HG02623 (cell line): ENCODE measurements at regions not wholly inside any gene's neighbourhood (a gene's known extent, or its start where the extent isn't known, plus 50 kb on each side); places are given as distances from the start of the nearest gene placed in this dataset.

ENCODE experiments used
- ATAC-seq: cut with Tn5 transposase; IDR thresholded peaks from one replicate; pipeline ENCODE4 v1.9.1; 2021; ENCODE audit warnings: moderate library complexity; ENCODE audit not compliant: unreplicated experiment

GRCh38 chr18:47418746-47419145 is 167.3 kb upstream of the SKOR2 start:
- ATAC-seq: no peak

GRCh38 chr18:47417807-47418206 is 166.3 kb upstream of the SKOR2 start:
- ATAC-seq: no peak

GRCh38 chr18:47415881-47416280 is 164.4 kb upstream of the SKOR2 start:
- ATAC-seq: no peak

GRCh38 chr18:47413327-47413726 is 161.9 kb upstream of the SKOR2 start:
- ATAC-seq: no peak

DNA sequence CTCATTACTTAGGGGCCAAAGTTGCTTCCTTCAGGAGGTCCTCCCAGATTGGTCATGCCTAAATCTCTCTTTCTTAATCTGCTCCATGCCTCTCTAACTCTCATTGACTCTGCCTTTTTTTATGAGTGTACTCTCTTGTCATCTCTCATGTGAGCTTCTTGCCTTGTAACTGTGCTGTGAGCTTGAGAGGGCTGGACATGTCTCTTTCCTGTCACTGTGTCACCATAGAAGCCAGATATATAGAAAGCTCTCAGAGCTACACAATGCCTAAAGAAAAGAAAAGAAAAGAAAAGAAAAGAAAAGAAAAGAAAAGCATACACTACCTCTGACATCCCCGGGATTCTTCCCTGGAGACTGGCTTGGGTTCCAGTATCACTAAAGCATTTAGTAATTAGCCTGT is 161.5 kb upstream of the SKOR2 start:
- ATAC-seq: no peak

DNA sequence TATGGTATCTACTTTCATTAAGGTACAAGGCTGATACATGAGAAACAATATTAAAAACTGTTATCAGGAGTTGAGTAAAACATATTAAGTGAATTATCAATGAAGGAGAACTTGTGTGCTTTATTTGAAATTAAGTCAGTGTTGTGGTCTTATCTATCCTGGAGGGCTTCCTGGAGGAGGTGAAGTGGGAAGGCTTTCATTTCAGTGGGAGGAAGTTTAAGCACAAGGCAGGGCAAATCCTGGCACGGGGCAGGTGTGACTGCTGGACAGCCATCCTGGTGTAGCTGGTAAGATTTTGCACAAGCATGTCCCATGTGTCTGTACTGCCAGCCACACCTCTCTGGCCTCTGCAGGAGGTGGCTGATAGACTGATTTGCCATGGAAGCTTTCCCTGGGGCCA is 159.7 kb upstream of the SKOR2 start:
- no peak for ATAC-seq

GRCh38 chr18:47410139-47410538 is 158.7 kb upstream of the SKOR2 start:
- no peak for ATAC-seq

DNA sequence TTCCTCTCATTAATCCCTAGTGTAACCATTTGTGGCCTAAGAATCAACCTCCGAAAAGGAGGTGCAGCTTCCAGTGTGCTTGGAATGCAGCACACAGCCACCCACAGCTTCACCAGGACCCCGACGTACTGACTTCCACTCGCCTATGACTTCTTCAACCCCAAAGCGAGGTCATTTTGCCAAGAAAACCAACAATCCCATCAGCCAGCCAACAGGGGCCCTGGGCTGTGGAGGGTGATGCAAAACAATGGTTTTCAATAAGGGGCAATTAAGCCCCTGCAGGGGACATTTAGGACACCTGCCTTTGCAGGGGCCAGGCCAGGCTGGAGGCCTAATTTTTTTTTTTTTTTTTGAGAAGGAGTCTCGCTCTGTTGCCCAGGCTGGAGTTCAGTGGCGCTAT is 158.1 kb upstream of the SKOR2 start:
- ATAC-seq: no peak

- no peak for ATAC-seq
These were observed 156.3 kb upstream of the SKOR2 start for GRCh38 chr18:47407736-47408135.

DNA sequence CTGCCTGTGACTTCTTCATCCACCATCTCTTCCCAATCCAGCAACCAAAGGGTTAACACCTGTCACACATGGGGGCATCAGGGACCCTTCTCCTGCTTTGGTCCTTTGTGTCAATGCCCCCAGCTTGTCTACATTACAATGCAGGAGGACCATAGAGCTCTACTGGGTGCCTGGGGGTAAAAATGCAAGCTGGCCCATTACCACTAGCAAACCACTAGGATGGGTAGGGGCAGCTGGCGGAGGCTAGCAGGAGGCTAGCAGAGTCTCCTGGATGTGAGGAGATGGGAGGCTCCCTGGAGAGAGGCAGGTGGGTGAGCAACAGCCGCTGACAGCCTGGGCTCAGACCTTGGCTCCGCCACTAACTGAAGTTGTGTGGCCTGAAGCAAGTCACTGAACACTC is 153.4 kb upstream of the SKOR2 start:
- no peak for ATAC-seq

DNA sequence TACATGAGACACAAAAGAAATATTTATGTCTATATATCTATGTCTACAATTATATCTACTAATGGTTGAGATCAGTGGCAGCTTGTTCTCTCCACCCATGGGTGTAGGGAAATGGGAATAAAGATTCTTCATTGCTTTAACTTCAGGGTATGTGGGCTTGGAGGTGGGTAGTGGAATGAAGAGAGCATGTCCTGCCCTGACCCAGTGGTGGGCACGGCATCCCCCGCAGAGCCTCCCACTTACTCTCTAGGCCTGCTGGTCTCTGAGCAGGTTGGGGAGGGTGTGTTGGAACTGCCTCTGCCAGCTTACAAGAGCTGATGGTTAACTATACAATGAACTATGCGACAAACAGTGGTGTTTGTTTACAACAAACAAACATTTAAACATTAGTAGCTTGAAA is 152.5 kb upstream of the SKOR2 start:
- ATAC-seq: no peak

DNA sequence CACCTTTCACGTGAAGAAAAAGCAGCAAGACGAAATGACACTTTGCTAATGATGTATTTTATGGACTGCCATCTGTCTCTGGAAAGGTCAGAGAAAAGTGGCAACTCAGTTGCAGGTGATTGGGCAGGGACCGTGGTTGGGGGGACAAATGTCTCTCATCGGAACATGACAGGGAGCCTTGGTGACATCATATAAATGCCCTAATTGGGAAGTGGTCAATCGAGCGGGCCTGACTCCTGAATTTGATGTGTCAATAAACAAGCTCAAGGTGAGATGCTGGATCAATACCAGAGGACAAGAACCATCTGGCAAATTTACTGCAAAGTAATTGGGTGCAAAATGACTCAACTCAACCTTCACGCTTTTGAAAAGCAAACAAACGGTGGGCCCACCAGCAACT is 151.9 kb upstream of the SKOR2 start:
- ATAC-seq: no peak

DNA sequence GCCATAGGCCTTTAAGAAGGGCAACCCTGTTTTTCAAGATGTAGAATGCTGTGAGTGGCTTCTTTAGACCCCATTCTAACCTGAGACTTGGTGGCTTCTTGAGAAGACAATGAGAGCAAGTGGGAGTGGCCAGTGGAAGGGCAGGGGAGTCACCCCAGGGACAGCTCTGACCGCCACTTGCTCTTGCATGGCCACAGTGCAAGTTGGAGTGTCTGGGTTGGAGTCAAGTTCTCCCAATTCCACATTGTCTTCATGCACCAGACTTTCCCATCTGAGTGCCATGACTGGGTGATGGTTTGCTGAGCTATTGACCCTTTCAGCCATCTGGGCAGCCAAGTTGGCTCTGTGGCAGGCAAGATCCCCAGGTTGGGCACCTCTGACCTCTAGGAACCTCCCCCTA is 148.0 kb upstream of the SKOR2 start:
- no peak for ATAC-seq

DNA sequence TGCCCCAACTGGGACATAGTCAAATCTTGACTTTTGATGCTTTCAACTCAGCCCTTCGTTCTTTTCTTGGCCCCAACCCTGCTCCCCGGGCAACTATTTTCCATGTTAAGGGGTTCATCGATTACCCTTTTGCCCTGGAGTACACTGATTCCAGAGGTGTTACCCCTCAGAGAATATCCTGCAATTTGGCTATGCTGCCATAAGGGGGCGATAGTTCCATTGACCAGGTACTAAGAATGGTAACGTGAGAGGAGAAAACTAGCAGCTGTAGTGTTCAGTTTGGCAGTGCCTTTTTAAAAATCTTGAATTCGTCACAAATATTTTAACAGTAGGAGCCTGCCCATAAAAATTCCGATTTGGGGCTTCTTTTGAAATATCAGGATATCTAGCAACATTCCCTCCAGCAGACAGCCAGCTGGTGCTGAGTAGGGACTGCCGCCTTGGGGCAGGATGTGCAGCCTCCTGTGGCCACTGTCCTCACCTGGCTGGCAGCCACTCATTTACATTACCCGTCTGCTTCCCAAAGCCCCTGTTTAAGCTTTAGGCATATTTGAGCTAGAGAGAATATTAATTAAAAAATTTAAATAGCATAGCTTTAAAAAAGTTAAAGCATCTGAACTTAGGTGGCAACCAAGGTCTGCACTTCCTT is 146.3 kb upstream of the SKOR2 start:
- ATAC-seq: no peak

DNA sequence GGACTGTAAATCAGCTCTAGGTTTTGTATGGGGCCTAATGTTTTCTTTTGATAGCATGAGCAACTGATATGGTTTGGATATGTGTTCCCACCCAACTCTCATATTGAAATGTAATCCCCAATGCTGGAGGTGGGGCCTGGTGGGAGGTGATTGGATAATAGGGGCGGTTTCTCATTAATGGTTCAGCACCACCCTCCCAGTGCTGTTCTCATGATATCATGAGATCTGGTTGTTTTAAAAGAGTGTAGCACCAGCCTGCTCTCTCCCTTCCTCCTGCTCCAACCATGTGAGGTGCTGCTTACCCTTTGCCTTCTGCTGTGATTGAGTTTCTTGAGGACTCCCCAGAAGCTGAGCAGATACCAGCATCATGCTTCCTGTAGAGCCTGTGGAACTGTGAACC is 140.2 kb upstream of the SKOR2 start:
- ATAC-seq: no peak

GRCh38 chr18:47390410-47391024 is 139.1 kb upstream of the SKOR2 start:
- no peak for ATAC-seq

DNA sequence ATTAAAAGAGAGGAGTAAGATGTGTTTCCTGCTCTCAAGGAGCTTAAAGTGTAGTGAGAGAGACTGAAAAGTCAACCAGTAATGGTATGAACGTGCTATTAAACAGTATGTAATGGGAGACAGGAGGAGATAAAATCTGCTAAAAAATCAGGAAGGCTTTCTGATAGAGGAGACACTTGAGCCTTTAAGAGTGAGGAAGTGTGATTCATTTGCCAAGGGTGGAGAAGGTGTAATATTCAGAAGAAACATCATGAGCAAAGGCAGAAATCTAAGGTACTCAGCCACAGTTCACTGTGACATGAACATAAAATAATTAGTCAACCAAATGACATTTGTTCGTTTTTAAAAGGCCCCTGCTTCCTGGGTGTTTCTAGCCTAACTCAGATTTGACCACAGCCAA is 137.8 kb upstream of the SKOR2 start:
- no peak for ATAC-seq

GRCh38 chr18:47387864-47388263 is 136.4 kb upstream of the SKOR2 start:
- no peak for ATAC-seq

DNA sequence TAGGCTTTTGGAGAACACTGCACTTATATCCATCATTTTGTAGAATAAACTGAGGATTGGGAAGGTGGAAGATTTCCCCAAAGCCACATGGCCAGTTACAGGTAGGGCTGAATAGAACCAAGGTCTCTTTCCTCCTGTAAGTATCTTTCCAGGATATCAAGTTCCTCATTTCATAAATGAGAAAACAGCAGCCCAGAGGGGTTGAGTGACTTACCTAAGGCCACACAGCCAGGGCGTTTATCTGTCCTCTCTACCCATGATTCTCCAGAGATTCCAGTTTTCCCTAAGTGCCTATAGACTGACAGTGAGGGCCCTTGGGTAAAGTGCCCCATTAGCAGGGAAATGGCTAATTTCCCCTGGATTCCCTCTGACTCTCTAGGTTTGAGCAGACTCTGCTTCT is 132.3 kb upstream of the SKOR2 start:
- no peak for ATAC-seq

- no peak for ATAC-seq
These were observed 130.6 kb upstream of the SKOR2 start for GRCh38 chr18:47381975-47382570.

GRCh38 chr18:47380153-47380552 is 128.7 kb upstream of the SKOR2 start:
- no peak for ATAC-seq

DNA sequence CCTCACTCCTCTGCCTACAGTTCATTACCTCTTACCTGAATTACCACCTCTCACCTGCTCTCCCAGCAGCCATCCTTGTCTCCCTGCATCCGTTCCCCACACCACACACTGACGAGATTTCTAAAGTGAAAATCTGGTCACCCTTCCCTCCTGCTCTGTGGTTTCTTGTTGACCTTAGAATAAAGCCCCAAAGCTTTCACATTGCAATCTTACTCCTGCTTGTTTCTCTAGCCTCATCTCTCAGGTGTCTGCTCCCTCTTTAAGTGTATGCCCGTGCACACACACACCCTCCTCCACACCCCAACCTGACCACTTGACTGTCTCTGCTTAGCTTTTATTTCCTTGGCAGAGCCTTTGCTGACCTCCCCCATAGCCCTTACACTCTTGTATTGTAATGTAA is 122.0 kb upstream of the SKOR2 start:
- ATAC-seq: no peak

GRCh38 chr18:47370052-47370451 is 118.6 kb upstream of the SKOR2 start:
- no peak for ATAC-seq
